Neural progenitor cell (in vitro differentiated cells): ENCODE measurements at regions not wholly inside any gene's neighbourhood (a gene's known extent, or its start where the extent isn't known, plus 50 kb on each side); places are given as distances from the start of the nearest gene placed in this dataset.
A peak's percentile ranks its signal among the peaks of the same experiment; 100 is the strongest.

Experiments used
- DNase-seq: peaks from one replicate; pipeline ENCODE4 v3.0.0-alpha.2; 2016; ENCODE audit warnings: low spot score
- H2AFZ ChIP-seq: fragments of 200-600 bp; sonication (generic); replicated peaks from 2 replicates; pipeline ENCODE4 v1.6.1; 2016; ENCODE audit warnings: antibody characterized with exemption
- H3F3A ChIP-seq: fragments of 200-600 bp; sonication (generic); 2 replicates; pipeline ENCODE4 v1.6.1; 2016; ENCODE audit warnings: antibody characterized with exemption, low read depth
- H3K27ac ChIP-seq: fragments of 200-600 bp; sonication (generic); 2 replicates; pipeline ENCODE4 v1.5.1; 2016; ENCODE audit warnings: mild to moderate bottlenecking
- H3K27me3 ChIP-seq: fragments of 200-600 bp; sonication (generic); 2 replicates; pipeline ENCODE4 v1.6.1; 2016; ENCODE audit warnings: mild to moderate bottlenecking, moderate library complexity
- H3K36me3 ChIP-seq: fragments of 200-600 bp; sonication (generic); 2 replicates; pipeline ENCODE4 v1.5.1; 2016
- H3K4me1 ChIP-seq: fragments of 200-600 bp; sonication (generic); 2 replicates; pipeline ENCODE4 v1.6.1; 2016; ENCODE audit warnings: mixed run types
- H3K4me2 ChIP-seq: fragments of 200-600 bp; sonication (generic); 2 replicates; pipeline ENCODE4 v1.6.1; 2016
- H3K4me3 ChIP-seq: fragments of 200-600 bp; sonication (generic); 2 replicates; pipeline ENCODE4 v1.5.1; 2016
- H3K79me2 ChIP-seq: fragments of 200-600 bp; sonication (generic); 2 replicates; pipeline ENCODE4 v1.6.1; 2016; ENCODE audit warnings: low read depth
- H3K9ac ChIP-seq: fragments of 200-600 bp; sonication (generic); 2 replicates; pipeline ENCODE4 v1.6.1; 2016
- H3K9me3 ChIP-seq: fragments of 200-600 bp; sonication (generic); 2 replicates; pipeline ENCODE4 v1.5.1; 2016; ENCODE audit warnings: low read depth
- H4K20me1 ChIP-seq: fragments of 200-600 bp; sonication (generic); 2 replicates; pipeline ENCODE4 v1.6.1; 2016; ENCODE audit warnings: low read depth
- H3K27ac Mint-ChIP-seq: 3 replicates; pipeline ENCODE4 v1.8.0; 2021; ENCODE audit warnings: mixed read lengths
- H3K27me3 Mint-ChIP-seq: 2 replicates; pipeline ENCODE4 v1.8.0; 2022; ENCODE audit warnings: low read depth, mild to moderate bottlenecking, inconsistent platforms, moderate library complexity, mixed read lengths; ENCODE audit not compliant: insufficient read depth
- H3K36me3 Mint-ChIP-seq: 3 replicates; pipeline ENCODE4 v1.8.0; 2021; ENCODE audit warnings: mixed read lengths
- H3K4me1 Mint-ChIP-seq: 3 replicates; pipeline ENCODE4 v1.8.0; 2021; ENCODE audit warnings: mixed read lengths
- H3K4me3 Mint-ChIP-seq: 3 replicates; pipeline ENCODE4 v1.8.0; 2021; ENCODE audit warnings: mild to moderate bottlenecking, moderate library complexity, mixed read lengths
- H3K9me3 Mint-ChIP-seq: 3 replicates; pipeline ENCODE4 v1.8.0; 2020; ENCODE audit warnings: mixed read lengths
- CTCF ChIP-seq: fragments of 200-600 bp; sonication (generic); IDR thresholded peaks from 2 replicates; pipeline ENCODE4 v1.5.1; 2017; ENCODE audit warnings: antibody characterized with exemption, mild to moderate bottlenecking
- EZH2 ChIP-seq: fragments of 200-600 bp; sonication (generic); IDR thresholded peaks from 2 replicates; pipeline ENCODE4 v1.6.1; 2017; ENCODE audit warnings: antibody characterized with exemption, mild to moderate bottlenecking, moderate library complexity
- EZH2phosphoT487 ChIP-seq: fragments of 200-600 bp; sonication (generic); IDR thresholded peaks from 2 replicates; pipeline ENCODE4 v1.6.1; 2017; ENCODE audit warnings: antibody characterized with exemption

- no peaks in the 10 kb centered on the region for H3K27me3 ChIP-seq
- no peak overlapping the region for H3K9ac ChIP-seq
- H3K27ac ChIP-seq, result no peak overlapping the region
- H4K20me1 ChIP-seq, result no peaks in the 10 kb centered on the region
- H3K9me3 ChIP-seq, result no peaks in the 10 kb centered on the region
- Mint-ChIP-seq H3K9me3 (no peaks in the 10 kb centered on the region), H3K4me1 (peaks cover 14% of the 10 kb centered on the region), H3K27me3 (no peaks in the 10 kb centered on the region), H3K36me3 (no peaks in the 10 kb centered on the region), H3K4me3 (no peak overlapping the region), H3K27ac (no peak overlapping the region)
- no peak overlapping the region for H3K4me2 ChIP-seq
- DNase-seq, result no peak
- peaks cover 14% of the 10 kb centered on the region for H3K4me1 ChIP-seq
- no peaks in the 10 kb centered on the region for H3K79me2 ChIP-seq
- no peaks in the 10 kb centered on the region for H3K36me3 ChIP-seq
- H3K4me3 ChIP-seq, result no peak overlapping the region
- H3F3A ChIP-seq, result peaks cover 11% of the 10 kb centered on the region
- H2AFZ ChIP-seq, result no peak overlapping the region
- TF ChIP-seq CTCF (no peak), EZH2 (no peak), EZH2phosphoT487 (no peak)
Measured at GRCh38 chr9:14560194-14560593, 133.0 kb downstream of the ZDHHC21 start.

- Histone ChIP-seq H4K20me1 (no peaks in the 10 kb centered on the region), H3K36me3 (no peaks in the 10 kb centered on the region), H3K4me3 (no peak overlapping the region), H3K27ac (no peak overlapping the region), H3K4me2 (no peak overlapping the region), H3K4me1 (no peaks in the 10 kb centered on the region), H3K9ac (no peak overlapping the region), H3K27me3 (no peaks in the 10 kb centered on the region), H3K79me2 (no peaks in the 10 kb centered on the region), H3F3A (no peaks in the 10 kb centered on the region), H3K9me3 (no peaks in the 10 kb centered on the region), H2AFZ (no peak overlapping the region)
- Mint-ChIP-seq H3K9me3 (no peaks in the 10 kb centered on the region), H3K4me3 (no peak overlapping the region), H3K4me1 (no peaks in the 10 kb centered on the region), H3K27me3 (no peaks in the 10 kb centered on the region), H3K36me3 (no peaks in the 10 kb centered on the region), H3K27ac (no peak overlapping the region)
- TF ChIP-seq EZH2phosphoT487 (no peak), CTCF (no peak), EZH2 (no peak)
- DNase-seq, result no peak
Measured at GRCh38 chr9:14554886-14555285, 138.3 kb downstream of the ZDHHC21 start.

GRCh38 chr9:14547245-14548060 lies 145.8 kb downstream of the ZDHHC21 start:
- no peak overlapping the region for H3K4me3 ChIP-seq
- H3K4me2 ChIP-seq, result no peak overlapping the region
- no peaks in the 10 kb centered on the region for H3K27me3 ChIP-seq
- Mint-ChIP-seq H3K27ac (no peak overlapping the region), H3K27me3 (peaks cover 4% of the 10 kb centered on the region), H3K4me3 (no peak overlapping the region), H3K9me3 (no peaks in the 10 kb centered on the region), H3K4me1 (peaks cover 5% of the 10 kb centered on the region), H3K36me3 (no peaks in the 10 kb centered on the region)
- DNase-seq, result peak; percentile 70
- TF ChIP-seq CTCF (peak; percentile 41), EZH2 (no peak)
- H3K27ac ChIP-seq, result no peak overlapping the region
- H4K20me1 ChIP-seq, result no peaks in the 10 kb centered on the region
- peaks cover 13% of the 10 kb centered on the region for H3F3A ChIP-seq
- H2AFZ ChIP-seq, result peak overlapping the region; percentile 83
- peaks cover 7% of the 10 kb centered on the region for H3K4me1 ChIP-seq
- no peaks in the 10 kb centered on the region for H3K79me2 ChIP-seq
- H3K36me3 ChIP-seq, result no peaks in the 10 kb centered on the region
- no peaks in the 10 kb centered on the region for H3K9me3 ChIP-seq
- H3K9ac ChIP-seq, result no peak overlapping the region
